Parathyroid adenoma (tissue), 2 donors: ENCODE measurements at regions not wholly inside any gene's neighbourhood (a gene's known extent, or its start where the extent isn't known, plus 50 kb on each side); places are given as distances from the start of the nearest gene placed in this dataset.

Source experiments
- H2AFZ ChIP-seq: fragments of 300-600 bp; sonication (generic); one replicate; pipeline ENCODE4 v1.7.0; 2017; ENCODE audit warnings: antibody characterized with exemption, mild to moderate bottlenecking
- H3K27ac ChIP-seq: fragments of 300-600 bp; sonication (generic); one replicate; pipeline ENCODE4 v1.7.0; 2017
- H3K27me3 ChIP-seq: fragments of 300-600 bp; sonication (generic); one replicate; pipeline ENCODE4 v1.7.0; 2017; ENCODE audit warnings: low read length; ENCODE audit not compliant: control insufficient read depth, insufficient read depth
- H3K36me3 ChIP-seq: fragments of 300-600 bp; sonication (generic); one replicate; pipeline ENCODE4 v1.7.0; 2017; ENCODE audit warnings: low read length; ENCODE audit not compliant: control insufficient read depth, insufficient read depth
- H3K4me1 ChIP-seq: fragments of 300-600 bp; sonication (generic); one replicate; pipeline ENCODE4 v1.7.0; 2017; ENCODE audit warnings: control low read depth
- H3K4me2 ChIP-seq: fragments of 300-600 bp; sonication (generic); one replicate; pipeline ENCODE4 v1.7.0; 2017; ENCODE audit warnings: low read length
- H3K4me3 ChIP-seq: fragments of 300-600 bp; sonication (generic); one replicate; pipeline ENCODE4 v1.7.0; 2017; ENCODE audit warnings: low read depth, low read length
- H3K79me2 ChIP-seq: fragments of 300-600 bp; sonication (generic); one replicate; pipeline ENCODE4 v1.7.0; 2017; ENCODE audit warnings: control low read depth
- H3K9ac ChIP-seq: fragments of 300-600 bp; sonication (generic); one replicate; pipeline ENCODE4 v1.7.0; 2017; ENCODE audit warnings: mild to moderate bottlenecking
- H3K9me3 ChIP-seq: fragments of 300-600 bp; sonication (generic); one replicate; pipeline ENCODE4 v1.7.0; 2017; ENCODE audit warnings: low read length; ENCODE audit not compliant: control insufficient read depth
- TF ChIP-seq, protein P1 (sequence below): fragments of 300-600 bp; sonication (generic); IDR thresholded peaks from one replicate; pipeline ENCODE4 v1.7.0; 2017; ENCODE audit warnings: antibody characterized with exemption, mild to moderate bottlenecking
- donor health status: primary hyperparathyroidism.

DNA sequence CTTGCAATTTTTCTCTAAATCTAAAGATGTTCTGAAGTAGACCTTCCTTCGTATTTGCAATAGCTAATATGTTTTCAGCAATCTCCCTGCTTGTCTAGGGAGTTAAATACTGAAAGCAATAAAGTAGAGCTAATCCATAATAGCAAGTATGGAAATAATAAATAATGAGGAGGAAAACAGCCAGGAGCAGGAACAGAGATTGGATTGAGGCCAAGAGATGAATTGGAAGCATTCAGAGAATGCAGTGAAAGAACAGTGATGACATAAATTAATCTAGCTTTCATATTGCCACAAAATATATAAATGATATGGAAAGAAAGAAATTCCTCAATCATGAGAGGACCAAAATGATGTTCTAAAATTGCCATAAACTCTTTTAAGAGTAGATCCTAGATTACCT is 679.7 kb downstream of the METTL4 start:
- H3K4me2 ChIP-seq = no peak overlapping the region
- H3K4me3 ChIP-seq = no peak overlapping the region
- TF ChIP-seq, protein P1, sequence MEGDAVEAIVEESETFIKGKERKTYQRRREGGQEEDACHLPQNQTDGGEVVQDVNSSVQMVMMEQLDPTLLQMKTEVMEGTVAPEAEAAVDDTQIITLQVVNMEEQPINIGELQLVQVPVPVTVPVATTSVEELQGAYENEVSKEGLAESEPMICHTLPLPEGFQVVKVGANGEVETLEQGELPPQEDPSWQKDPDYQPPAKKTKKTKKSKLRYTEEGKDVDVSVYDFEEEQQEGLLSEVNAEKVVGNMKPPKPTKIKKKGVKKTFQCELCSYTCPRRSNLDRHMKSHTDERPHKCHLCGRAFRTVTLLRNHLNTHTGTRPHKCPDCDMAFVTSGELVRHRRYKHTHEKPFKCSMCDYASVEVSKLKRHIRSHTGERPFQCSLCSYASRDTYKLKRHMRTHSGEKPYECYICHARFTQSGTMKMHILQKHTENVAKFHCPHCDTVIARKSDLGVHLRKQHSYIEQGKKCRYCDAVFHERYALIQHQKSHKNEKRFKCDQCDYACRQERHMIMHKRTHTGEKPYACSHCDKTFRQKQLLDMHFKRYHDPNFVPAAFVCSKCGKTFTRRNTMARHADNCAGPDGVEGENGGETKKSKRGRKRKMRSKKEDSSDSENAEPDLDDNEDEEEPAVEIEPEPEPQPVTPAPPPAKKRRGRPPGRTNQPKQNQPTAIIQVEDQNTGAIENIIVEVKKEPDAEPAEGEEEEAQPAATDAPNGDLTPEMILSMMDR = no peak
- H2AFZ ChIP-seq = no peak overlapping the region
- no peaks in the 10 kb centered on the region for H3K36me3 ChIP-seq
- H3K27me3 ChIP-seq = no peaks in the 10 kb centered on the region
- H3K9me3 ChIP-seq = no peaks in the 10 kb centered on the region
- H3K27ac ChIP-seq = no peak overlapping the region
- H3K79me2 ChIP-seq = no peaks in the 10 kb centered on the region
- no peak overlapping the region for H3K9ac ChIP-seq
- no peaks in the 10 kb centered on the region for H3K4me1 ChIP-seq

DNA sequence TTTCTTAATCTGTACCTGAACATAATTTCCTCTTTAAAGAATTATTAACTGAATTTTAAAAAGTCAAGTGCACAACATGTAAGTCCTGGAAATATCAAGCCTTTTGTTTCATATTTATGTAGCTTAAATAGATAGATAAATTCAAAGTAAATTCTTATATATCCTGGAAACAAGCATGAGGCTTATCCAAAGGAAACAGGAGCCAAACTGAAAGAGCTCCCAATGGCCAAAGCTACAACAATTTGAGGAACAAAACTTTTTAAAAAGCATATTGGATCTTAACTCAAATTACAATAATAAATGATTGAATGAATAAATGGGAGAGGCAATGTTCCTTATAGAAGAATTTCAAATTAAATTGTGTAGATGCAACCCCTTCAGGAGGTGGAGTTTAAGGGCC is 679.1 kb downstream of the METTL4 start:
- Histone ChIP-seq H3K4me3 (no peak overlapping the region), H3K36me3 (no peaks in the 10 kb centered on the region), H2AFZ (no peak overlapping the region), H3K9me3 (no peaks in the 10 kb centered on the region), H3K4me2 (no peak overlapping the region), H3K4me1 (no peaks in the 10 kb centered on the region), H3K9ac (no peak overlapping the region), H3K79me2 (no peaks in the 10 kb centered on the region), H3K27ac (no peak overlapping the region), H3K27me3 (no peaks in the 10 kb centered on the region)
- TF ChIP-seq, protein P1 = no peak

DNA sequence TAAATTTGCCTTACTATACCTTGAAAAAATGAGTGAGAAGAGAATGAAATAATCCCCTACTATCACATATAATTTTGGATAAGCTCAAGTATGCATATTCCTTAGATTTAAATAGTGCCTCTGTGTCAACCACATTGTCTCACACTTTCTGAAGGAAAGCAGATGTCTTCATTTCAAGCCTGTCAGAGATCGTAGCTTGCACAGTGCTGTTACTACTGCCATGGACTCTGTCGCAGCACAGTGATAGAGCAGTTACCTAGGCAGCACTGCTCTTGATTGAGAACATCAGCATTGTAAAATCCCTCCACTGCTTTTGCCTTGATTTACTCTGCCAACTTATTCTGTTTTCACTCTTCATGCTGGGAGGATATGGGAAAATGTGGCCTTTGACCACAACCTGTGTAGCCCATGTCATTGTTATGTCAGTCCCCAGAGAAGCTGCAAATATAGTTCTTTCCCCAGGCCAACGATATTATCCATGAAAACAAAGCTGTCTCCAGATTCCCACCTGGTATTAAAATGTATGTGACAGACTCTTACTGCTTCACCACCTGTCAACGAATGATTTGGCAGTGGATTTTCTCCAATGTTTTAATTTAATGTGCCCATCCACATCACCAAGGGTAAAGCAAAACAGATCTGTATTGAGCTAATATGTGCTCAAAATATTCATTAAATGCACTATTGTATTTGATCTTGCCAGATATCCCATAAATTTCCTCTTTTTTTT is 675.7 kb downstream of the METTL4 start:
- TF ChIP-seq, protein P1 = no peak
- no peak overlapping the region for H3K4me3 ChIP-seq
- H3K27ac ChIP-seq = no peak overlapping the region
- no peak overlapping the region for H3K9ac ChIP-seq
- H3K4me1 ChIP-seq = no peaks in the 10 kb centered on the region
- no peak overlapping the region for H3K4me2 ChIP-seq
- H3K27me3 ChIP-seq = no peaks in the 10 kb centered on the region
- no peaks in the 10 kb centered on the region for H3K9me3 ChIP-seq
- no peak overlapping the region for H2AFZ ChIP-seq
- H3K79me2 ChIP-seq = no peaks in the 10 kb centered on the region
- H3K36me3 ChIP-seq = no peaks in the 10 kb centered on the region

DNA sequence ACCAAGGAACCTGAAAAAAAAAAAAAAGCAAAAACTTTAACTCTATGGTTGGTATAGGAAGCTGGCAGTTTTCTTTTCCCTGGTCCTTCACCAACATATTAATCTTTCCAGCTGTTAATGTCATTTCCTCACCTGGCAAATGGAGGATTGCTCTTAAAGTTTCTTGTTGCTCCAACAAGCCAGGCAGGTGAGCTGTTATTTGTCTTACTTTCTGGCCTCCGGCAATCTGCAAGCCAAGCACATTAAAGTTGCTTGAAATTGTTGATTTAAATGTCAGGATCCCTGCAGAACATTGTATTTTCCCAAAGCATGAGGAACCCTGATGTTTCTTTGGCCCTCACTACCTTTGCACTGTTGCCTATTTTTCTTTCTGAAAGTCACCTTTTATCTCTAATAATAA is 664.9 kb downstream of the METTL4 start:
- Histone ChIP-seq H3K4me3 (no peak overlapping the region), H3K4me1 (no peaks in the 10 kb centered on the region), H3K27me3 (no peaks in the 10 kb centered on the region), H3K4me2 (no peak overlapping the region), H3K36me3 (no peaks in the 10 kb centered on the region), H3K27ac (no peak overlapping the region), H2AFZ (no peak overlapping the region), H3K9ac (no peak overlapping the region), H3K9me3 (no peaks in the 10 kb centered on the region), H3K79me2 (no peaks in the 10 kb centered on the region)
- TF ChIP-seq, protein P1 = no peak
